ENCODE measurements at regions not wholly inside any gene's neighbourhood (a gene's known extent, or its start where the extent isn't known, plus 50 kb on each side); places are given as distances from the start of the nearest gene placed in this dataset.

GRCh38 chr12:84562331-84562730, 350.3 kb downstream of the SLC6A15 start:
- in situ Hi-C loops (cut with HindIII; ENCODE audit: low pct_ligation_motif_present, low sequenced_read_pairs), result no loop called here

GRCh38 chr12:84561351-84561750, 351.2 kb downstream of the SLC6A15 start:
- in situ Hi-C loops (cut with HindIII; ENCODE audit: low pct_ligation_motif_present, low sequenced_read_pairs), result no loop called here
- no peaks in the 10 kb centered on the region for H3K36me3 ChIP-seq (replicated peaks)
- TF ChIP-seq, protein P1, sequence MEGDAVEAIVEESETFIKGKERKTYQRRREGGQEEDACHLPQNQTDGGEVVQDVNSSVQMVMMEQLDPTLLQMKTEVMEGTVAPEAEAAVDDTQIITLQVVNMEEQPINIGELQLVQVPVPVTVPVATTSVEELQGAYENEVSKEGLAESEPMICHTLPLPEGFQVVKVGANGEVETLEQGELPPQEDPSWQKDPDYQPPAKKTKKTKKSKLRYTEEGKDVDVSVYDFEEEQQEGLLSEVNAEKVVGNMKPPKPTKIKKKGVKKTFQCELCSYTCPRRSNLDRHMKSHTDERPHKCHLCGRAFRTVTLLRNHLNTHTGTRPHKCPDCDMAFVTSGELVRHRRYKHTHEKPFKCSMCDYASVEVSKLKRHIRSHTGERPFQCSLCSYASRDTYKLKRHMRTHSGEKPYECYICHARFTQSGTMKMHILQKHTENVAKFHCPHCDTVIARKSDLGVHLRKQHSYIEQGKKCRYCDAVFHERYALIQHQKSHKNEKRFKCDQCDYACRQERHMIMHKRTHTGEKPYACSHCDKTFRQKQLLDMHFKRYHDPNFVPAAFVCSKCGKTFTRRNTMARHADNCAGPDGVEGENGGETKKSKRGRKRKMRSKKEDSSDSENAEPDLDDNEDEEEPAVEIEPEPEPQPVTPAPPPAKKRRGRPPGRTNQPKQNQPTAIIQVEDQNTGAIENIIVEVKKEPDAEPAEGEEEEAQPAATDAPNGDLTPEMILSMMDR (IDR thresholded peaks at IDR 0.05; ENCODE audit: low read depth, low read length, missing control alignments), result no peak
- H3K27me3 ChIP-seq (replicated peaks), result no peaks in the 10 kb centered on the region
- no peak for DNase-seq
- H3K27ac ChIP-seq, result no peak overlapping the region
- H3K4me3 ChIP-seq (ENCODE audit: low read depth, low read length), result no peak overlapping the region

More at GRCh38 chr12:84562331-84562730, 350.3 kb downstream of the SLC6A15 start:
- Histone ChIP-seq H3K27ac (no peak overlapping the region), H3K27me3 (replicated peaks) (no peaks in the 10 kb centered on the region), H3K36me3 (replicated peaks) (no peaks in the 10 kb centered on the region), H3K4me3 (ENCODE audit: low read depth, low read length) (no peak overlapping the region)
- TF ChIP-seq, protein P1 (IDR thresholded peaks at IDR 0.05; ENCODE audit: low read depth, low read length, missing control alignments), result no peak
- DNase-seq, result no peak

DNA sequence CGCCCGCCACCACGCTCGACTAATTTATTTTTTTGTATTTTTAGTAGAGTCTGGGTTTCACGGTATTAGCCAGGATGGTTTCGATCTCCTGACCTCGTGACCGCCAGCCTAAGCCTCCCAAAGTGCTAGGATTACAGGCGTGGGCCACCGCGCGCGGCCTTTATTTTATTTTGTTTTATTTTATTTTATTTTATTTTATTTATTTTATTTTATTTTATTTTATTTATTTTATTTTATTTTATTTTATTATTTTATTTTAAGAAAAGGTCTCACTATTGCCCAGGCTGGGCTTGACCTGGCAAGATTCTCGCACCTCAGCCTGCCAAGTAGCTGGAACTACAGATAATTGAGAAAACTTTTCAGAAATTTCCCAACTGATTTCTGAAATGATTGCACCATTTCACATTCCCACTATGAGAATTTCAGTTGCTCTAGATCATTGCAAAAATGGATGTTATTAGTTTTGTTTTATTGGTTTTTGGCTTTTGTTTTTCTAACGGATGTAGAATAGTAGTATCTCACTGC, 358.3 kb downstream of the SLC6A15 start:
- in situ Hi-C loops (cut with HindIII; ENCODE audit: low pct_ligation_motif_present, low sequenced_read_pairs), result no loop called here
- H3K36me3 ChIP-seq (replicated peaks), result no peaks in the 10 kb centered on the region
- no peaks in the 10 kb centered on the region for H3K27me3 ChIP-seq (replicated peaks)
- TF ChIP-seq, protein P1 (IDR thresholded peaks at IDR 0.05; ENCODE audit: low read depth, low read length, missing control alignments), result no peak
- no peak overlapping the region for H3K27ac ChIP-seq
- H3K4me3 ChIP-seq (ENCODE audit: low read depth, low read length), result no peak overlapping the region
- DNase-seq, result no peak

DNA sequence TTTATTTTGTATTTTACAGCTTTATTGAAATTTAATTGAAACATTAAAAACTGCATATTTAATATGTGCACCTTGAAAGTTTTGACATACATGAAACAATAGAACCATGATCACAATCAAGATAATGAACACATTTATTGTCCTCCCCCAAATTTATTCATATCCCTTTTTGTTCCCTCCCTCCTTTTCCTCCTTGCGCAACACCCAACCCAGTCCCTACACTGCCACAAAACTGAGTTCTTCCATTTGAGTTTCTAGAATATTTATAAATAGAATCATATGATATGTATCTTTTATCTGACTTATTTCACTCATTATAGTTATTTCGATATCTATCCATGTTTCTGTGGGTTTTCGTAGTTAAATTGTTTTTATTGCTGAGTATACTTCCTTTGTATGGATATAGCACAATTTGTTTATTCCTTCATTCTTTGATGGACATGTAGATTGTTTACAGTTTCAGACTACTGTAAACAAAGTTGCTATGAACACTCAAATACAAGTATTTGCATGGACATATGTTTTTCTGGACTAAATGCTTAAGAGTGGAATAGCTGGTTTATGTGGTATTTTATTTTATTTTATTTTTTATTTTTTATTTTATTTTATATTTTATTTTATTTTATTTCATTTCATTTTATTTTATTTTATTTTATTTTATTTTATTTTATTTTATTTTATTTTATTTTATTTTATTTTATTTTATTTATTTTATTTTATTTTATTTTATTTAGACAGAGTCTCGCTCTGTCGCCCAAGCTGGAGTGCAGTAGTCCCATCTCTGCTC, 359.1 kb downstream of the SLC6A15 start:
- no peak overlapping the region for H3K4me3 ChIP-seq (ENCODE audit: low read depth, low read length)
- no peaks in the 10 kb centered on the region for H3K36me3 ChIP-seq (replicated peaks)
- no peak for DNase-seq
- H3K27me3 ChIP-seq (replicated peaks), result no peaks in the 10 kb centered on the region
- in situ Hi-C loops (cut with HindIII; ENCODE audit: low pct_ligation_motif_present, low sequenced_read_pairs), result no loop called here
- TF ChIP-seq, protein P1 (IDR thresholded peaks at IDR 0.05; ENCODE audit: low read depth, low read length, missing control alignments), result no peak
- no peak overlapping the region for H3K27ac ChIP-seq

DNA sequence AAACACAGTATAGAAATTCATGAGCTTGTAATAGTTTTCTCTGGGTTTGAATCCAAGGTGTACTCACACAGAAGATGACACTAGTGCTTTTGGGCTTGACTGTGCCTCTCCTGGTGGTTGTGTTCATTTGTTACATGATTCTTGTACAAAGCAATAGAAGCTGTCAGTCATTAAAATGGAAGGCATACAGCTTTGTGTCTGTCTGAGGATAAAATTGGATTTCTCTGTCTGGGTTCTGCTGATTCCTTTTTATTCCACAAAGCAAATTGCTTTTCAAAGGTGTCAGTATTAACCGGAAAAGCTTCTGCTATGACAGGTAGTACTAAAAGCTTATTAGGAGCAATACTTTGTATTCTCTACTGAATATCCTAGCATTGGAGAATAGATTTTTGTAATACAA, 361.2 kb downstream of the SLC6A15 start:
- H3K36me3 ChIP-seq (replicated peaks), result no peaks in the 10 kb centered on the region
- no peak overlapping the region for H3K4me3 ChIP-seq (ENCODE audit: low read depth, low read length)
- TF ChIP-seq, protein P1 (IDR thresholded peaks at IDR 0.05; ENCODE audit: low read depth, low read length, missing control alignments), result no peak
- H3K27ac ChIP-seq, result no peak overlapping the region
- no peaks in the 10 kb centered on the region for H3K27me3 ChIP-seq (replicated peaks)
- DNase-seq, result no peak
- in situ Hi-C loops (cut with HindIII; ENCODE audit: low pct_ligation_motif_present, low sequenced_read_pairs), result no loop called here
